NCI-H510A (cell line): ENCODE measurements at regions not wholly inside any gene's neighbourhood (a gene's known extent, or its start where the extent isn't known, plus 50 kb on each side); places are given as distances from the start of the nearest gene placed in this dataset.

ENCODE experiments used
- DNase-seq: peaks from one replicate; lab custom pipeline; 2025; lab: John Stamatoyannopoulos, UW

DNA sequence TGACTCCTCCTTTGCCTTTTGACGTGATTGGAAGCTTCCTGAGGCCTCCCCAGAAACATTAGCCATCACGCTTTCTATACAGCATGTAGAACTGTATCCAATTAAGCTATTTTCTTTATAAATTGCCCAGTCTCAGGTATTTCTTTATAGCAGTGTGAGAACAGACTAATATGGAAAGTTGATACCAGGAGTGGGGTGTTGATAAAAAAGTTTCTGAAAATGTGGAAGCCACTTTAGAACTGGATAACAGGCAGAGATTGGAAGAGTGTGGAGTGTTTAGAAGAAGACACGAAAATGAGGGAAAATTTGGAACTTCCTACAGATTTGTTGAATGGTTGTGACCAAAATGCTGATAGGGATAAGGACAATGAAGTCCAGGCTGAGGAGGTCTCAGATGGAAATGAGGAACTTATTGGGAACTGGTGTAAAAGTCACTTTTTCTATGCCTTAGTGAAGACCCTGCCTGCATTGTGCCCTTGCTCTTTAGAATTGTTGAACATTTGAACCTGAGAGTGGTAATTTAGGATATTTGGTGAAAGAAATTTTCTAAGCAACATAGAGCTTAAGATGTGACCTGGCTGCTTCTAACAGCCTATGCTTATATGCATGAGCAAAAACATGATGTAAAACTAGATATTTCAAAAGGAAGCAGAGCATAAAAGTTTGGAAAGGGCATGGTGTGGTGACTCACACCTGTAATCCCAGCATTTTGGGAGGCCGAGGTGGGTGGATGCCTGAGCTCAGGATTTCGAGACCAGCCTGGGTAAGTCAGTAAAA is 969.7 kb downstream of the DSC3 start:
- no peak for DNase-seq

DNA sequence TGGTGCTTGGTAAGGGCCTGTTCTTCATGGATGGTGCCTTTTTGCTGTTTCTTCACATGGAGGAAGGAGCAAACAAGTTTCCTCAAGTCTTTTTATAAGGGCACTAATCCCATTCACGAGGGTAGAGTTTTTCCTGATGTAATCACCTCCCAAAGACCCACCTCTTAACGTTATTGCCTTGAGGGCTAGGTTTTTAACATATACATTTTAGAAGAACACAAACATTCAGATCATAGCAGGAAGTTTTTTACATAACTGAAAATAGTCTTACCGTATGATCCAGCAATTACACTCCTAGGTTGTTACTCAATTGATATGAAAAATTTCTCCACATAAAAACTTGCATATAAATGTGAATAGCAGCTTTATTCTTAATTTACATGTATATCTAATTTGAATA is 976.3 kb downstream of the DSC3 start:
- no peak for DNase-seq

DNA sequence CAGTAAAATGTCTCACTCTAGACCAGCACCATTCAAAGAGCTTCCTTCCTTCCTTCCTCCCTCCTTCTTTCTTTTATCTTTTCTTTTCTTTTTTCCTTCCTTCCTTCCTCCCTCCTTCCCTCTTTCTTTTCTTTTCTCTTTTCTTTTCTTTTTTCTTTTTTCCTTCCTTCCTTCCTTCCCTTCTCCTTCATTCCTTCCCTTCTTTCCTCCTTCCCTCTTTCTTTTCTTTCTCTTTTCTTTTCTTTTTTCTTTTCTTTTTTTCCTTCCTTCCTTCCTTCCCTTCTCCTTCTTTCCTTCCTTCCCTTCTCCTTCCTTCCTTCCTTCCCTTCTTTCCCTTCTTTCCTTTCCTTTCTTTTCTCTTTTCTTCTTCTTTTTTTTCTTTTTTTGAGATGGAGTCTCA is 985.1 kb downstream of the DSC3 start:
- no peak for DNase-seq

DNA sequence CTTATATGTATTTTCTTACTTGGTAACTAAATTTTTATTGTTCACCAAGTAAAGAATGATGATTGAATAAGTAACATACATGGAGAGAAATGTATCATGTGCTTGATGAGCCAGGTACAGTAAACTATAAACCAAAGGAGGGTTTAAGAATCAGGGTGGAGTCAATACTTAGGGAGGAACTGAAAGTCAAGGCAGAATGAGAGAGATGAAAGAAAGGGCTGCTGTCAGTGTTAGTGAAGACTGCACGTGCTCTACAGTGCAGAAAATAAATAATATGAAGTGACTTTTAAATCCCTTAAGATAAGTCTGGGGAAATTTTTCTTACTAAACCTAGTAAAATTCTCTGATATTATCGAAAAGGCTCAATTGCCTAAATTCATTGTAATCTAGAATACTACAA is 986.0 kb downstream of the DSC3 start:
- DNase-seq: no peak

DNA sequence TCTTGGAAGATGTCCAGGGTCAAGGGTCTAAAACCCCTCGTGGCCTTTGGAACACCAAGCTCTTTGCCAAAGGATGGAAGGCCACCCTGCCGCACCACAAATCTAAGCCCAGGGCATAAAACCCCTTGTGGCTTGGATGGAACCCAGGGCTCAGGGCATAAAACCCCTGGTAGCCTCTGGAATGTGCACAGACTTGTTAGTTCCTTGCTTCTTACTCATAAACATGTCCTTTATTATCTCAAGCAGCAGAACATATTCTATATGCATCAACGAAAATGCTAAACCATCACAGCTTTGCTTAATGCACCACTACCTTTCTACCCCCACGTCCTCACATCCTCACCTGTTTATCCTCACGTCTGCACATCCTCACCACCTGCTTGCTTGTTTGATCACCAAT is 998.0 kb downstream of the DSC3 start:
- DNase-seq: no peak

DNA sequence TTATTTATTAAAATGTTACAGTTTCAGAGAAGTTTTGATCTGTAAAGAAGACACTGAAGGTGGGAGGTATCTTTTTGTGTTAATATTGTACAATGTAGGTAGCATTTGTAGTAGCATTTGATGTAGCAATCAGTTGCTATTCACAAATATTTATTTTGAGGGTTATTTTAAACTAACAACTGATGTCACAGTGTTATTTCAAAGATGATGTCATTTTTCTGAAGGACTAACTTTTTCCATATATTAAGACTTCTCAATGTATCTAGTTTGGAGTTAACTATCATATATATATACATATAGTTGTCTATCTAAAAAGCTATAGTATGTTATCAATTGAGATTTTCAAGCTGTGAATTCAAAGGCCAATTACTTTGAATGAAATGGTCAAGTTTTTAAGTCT is 1003.3 kb downstream of the DSC3 start:
- no peak for DNase-seq

DNA sequence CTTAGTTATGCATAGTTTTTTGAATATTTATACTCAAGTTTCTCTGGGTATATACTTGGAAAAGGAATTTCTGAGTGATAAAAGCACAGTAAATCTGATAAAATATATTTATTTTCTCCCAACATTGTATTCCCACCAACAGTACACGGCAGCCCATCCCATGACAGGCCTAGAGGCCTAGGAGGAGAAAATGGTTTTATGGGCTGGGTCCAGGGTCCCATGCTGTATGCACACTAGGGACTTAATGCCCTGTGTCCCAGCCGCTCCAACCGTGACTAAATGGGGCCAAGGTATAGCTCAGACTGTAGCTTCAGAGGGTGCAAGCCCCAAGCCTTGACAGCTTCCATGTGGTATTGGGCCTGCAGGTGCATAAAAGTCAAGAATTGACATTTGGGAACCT is 1007.7 kb downstream of the DSC3 start:
- no peak for DNase-seq

DNA sequence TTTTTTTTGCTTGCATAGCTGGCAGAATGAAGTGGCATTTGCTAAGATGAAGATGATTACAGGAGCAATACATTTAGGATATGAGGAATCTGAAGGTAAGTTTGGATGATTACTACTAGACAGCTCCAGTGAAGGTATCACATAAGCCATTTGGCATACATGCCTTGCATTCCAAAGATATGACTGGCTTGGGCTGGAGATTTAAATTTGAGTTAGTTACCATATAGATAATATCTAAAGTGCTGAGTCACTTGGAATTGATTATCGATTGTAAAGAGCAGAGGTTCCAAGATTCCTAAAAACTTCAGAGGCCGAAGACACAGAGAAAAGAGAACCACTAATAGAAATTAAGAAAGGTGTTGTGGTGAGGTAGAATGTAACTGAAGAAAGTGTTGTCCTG is 1026.4 kb downstream of the DSC3 start:
- DNase-seq: no peak

DNA sequence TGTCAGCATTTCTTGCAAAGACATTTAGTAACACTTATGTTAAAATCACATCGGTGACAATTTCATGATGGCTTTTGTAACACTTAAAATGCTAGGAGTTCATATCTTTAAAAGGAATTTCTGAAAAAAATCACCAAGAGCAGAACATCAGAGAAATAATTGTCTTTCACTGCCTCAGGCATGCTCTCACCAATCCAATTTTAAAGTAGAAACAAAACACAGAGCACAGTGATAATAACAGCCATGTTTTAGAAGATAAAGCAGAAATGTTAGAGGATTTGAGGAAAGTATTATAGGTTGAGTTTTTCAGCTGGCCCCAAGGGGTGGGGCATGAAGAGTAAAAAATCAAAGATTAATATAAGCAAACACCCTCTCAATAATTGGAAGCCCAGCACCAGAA is 1037.6 kb downstream of the DSC3 start:
- no peak for DNase-seq

DNA sequence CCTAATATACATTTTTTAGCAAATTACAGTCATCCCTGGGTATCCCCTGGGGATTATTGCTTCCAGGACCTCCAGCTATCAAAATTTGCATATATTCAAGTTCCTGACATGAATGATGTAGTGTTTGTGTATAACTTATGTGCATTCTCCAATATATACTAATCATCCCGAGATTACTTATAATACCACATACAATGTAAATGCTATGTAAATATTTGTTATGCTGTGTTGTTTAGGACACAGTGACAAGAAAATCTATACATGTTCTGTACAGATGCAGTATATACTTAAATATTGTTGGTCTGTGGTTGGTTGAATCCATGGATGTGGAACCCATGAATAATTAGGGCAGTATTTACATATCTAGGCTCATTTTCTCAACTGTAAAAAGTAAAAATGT is 1060.3 kb downstream of the DSC3 start:
- DNase-seq: no peak

DNA sequence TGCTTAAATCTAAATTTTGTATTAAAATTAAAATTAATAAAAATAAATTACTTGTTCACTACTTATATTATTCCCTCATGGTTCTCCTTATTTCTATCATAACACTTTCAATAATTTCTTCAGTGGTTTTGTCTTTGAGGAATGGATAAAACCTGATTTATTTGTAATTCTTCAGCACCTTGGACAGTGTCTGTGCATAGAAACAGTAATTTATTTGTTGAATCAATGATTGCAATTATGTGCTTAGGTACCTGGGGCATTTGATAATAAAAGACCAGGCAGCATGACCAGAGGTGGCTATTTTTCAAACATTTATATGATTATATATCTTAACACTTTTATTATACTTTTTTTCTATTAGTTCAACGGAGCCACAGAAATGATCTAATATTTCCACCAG is 1062.7 kb downstream of the DSC3 start:
- no peak for DNase-seq

DNA sequence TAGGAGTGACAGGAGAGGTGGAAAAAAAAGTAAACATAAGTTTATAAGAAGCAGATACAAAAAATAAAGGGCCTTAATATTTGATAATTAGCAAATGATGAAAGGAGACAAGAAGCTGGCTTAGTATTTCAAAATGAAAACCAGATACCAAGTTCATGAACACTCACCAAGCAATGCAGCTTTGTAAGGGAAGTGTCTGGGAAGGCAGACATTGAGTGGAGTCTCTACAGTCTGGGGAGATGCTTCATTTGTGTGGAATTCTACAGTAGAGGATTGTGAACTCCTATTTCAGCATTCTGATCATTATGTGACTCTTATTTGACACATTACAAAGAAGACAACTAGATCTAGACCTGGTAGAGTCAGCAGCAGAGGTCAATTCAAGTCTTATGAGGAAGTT is 1072.7 kb downstream of the DSC3 start:
- no peak for DNase-seq

DNA sequence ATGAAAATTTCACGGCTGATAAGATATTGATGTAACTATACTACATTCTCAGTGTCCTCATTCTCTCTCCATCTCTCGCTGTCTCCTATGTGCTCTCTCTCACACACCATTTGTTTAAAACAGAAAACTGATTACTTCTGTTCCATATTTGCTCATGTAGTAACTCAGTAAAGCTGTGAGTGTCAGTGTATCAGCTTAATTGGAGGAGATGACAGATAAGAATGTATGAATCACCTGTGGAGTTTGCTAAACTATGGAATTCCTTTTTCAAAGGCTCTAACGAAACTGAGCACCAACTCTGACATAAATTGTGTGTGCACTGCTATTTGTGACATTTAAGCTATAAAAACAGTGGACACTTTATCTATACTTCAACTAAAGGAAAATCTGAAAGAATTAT is 1080.0 kb downstream of the DSC3 start:
- no peak for DNase-seq

DNA sequence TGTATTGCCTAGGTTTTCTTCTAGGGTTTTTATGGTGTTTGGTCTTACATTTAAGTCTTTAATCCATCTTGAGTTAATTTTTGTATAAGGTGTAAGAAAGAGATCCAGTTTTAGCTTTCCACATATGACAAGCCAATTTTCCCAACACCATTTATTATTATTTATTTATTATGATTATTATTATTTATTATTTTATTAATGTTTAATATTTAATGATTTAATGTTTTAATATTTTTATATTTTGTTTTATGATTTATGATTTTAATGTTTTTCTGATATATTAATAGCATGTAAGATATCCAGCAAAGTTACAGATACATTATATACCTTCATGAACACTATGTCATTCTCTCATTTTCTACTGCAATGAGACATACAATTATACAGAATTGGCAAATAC is 1082.0 kb downstream of the DSC3 start:
- no peak for DNase-seq

DNA sequence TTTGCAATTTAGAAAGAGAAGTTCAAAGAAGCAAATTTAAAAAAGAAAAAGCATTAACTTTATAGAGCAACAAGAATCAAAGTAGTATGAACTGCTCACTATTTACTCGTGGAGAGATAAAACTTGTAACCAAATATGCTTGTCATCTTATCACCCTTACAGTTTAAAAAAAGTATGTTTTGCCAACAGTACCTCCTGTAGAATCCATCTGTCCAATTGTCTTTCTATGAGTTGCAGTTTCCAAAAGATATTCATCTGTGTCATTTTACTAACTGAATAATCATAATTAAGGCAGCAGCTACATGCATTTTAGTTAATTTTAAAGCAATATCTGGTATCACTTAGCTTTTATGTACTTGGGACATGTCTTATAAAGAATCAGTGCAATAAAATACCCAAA is 1112.3 kb downstream of the DSC3 start:
- DNase-seq: no peak

DNA sequence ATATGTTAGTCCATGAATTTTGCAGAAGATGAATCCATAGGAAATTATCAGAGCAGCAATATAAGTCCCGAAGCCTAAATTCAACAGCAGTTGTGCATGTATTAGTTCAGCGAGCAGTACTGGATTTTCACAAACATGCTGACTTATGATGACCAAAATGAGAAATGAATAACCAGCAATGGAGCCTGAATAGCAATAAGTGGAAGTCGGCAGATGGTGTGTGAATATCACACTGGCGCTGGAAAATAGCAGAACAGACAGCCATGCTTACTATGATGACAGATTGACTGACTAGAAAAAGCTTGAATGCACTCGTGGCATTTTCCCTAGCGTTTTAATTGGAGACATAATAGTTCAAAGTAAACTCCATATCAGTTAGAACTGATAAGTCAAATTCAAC is 1114.5 kb downstream of the DSC3 start:
- no peak for DNase-seq

DNA sequence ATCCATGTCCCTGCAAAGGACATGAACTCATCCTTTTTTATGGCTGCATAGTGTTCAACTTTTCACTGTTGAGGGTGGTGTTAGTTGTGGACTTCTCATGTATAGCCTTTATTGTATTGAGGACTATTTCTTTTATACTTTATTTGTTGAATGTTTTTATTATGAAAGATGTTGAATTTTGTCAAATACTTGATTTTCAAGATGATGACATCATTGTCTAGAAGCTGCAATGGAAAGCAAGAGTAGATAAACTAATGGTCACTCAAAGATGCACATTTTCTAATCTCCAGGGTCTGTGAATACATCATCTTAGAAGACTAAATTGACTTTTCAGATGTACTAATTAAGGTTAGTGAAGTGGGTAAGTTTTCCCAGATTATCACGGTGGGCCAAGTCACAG is 1117.0 kb downstream of the DSC3 start:
- no peak for DNase-seq

DNA sequence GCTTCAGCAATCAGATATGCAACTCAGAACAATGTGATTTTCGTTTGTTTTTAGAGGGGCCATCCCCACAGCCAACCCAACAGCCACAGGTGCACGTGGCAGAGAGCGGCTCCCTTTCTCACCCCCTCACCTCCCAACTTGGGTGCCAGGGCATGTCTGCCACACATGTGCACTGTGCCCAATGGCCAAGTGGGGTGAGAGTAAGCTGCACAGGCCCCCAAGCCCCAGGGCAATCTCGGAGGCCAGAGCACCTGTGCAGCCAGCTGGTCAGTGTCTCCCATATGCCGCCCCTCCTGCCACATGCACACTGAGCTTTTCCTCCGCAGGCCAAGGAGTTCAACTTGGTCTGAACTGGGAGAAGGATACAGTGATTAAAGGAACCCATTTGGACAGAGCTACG is 1130.2 kb downstream of the DSC3 start:
- DNase-seq: no peak

DNA sequence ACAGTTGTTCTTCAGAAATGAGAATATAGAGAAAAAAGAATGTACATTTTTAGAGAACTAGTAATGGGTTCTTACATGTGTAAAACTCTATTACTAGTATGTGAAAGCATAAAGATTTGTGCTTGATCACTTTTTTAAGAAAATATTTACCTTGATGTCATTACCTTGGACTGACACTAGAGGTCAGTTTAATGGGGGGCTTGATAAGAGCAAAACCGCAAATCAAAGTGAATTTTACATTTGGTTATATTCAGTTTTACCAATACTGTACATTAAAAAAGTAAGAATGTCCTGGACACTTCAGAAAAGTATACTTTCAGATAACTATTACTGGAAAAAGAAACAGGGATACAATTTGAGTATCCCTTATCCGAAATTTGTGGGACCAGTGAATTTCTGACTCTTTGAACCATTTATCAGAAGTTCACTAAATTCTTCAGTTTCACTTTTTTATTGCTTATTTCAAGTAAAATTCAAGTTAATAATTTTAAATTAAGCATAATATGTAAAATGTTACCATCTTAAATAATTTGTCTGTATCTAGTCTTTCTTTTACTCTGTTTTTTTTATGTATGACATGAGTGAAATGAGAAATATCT is 1149.5 kb downstream of the DSC3 start:
- no peak for DNase-seq

DNA sequence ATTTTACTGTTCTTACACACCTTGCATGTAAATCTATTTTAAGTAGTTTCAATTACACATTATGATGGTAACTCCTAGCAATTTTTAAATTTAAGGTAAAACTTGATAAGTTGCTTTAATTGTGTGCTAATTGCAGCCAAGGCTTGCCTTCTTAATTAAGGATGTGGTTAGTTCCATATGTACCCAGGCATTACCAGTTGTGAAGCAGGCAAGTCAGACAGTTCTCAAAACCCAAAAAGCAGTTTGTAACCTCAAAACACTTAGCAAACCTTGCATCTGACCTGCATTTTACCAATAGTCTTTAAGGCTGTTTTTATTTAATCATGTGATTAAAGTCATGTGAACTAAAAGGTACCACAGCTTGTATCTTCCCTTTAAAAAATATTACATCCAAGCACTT is 1159.4 kb downstream of the DSC3 start:
- no peak for DNase-seq

DNA sequence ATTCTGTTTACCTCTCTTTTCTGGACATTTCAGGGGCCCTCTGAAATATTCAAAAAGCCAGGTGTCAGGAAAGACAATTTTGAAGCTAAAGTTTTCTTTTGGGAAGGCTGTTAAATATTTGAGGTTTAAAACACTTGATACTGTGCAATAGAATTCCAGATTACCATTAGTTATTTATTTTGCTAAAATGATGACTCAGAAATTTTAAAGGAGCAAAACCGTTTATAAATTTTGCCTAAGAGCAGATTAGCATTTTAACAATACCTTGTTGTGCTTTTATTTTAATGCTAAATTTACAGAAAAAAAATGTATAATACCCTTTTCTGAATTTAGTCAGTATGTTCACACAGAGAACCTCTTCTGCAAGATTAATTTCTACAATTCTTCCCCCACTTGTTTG is 1159.9 kb downstream of the DSC3 start:
- DNase-seq: no peak

DNA sequence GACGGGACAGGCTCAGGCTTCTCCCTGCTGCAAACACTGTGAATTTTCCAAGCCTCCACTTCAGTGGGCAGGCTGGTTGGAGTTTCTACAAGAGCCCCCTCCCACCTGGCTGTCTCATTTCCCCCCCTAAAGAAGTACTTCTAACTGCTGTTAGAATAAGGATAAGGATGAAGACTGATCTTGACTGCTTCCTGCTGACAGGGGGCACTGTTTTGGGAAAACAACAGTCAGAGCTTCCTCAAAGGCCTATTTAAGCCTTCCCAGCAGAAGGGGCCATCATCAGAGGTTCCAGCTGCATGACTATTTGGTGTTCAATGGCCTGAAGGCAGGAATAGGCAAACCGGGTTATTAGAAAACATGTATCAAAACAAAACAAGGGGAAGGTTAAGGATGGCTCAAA is 1162.8 kb downstream of the DSC3 start:
- no peak for DNase-seq

DNA sequence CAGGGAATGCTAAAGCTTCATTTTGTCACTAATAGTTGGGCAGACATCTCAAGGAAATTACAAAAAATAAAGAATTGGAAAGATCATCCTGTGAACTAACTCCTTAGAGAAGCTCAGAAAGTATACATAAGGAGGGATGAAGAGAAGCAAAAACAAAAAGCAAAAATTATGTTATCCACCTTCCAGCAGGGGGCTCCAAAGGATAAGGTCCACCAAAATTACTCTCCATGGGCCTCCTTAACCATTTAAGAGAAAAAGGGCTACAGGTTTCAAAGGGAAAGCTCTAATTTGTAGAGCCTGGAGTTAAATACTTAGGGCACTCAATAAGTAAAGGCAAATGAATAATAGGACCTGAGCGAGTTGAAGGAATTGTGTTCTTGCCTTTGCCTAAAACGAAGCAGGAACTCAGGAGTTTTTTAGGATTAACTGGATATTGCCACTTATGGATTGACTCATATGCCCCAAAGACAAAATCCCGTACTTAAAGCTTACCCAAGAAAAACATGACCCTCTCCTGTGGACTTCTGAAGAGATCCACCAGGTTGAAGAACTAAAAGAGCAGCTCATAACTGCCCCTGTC is 1167.9 kb downstream of the DSC3 start:
- DNase-seq: no peak

DNA sequence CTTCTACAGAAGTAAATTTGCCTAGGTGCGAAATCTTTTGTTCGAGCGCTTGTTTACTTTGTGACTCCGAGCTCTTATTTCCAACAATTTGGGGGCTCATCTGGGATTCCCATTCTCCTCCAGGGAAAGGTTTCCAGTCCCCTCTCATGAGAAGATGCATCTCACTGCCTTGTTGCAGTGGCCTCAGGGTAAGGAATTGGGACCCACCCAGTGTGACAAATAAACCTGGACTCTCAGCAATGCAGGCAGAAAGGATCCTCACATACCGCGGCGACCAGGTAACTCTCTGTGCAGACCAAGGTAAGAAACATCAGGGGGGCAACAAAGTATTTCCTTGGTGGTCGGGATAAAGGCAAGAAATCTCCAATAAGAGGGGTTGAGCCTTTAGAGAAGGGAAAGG is 1169.3 kb downstream of the DSC3 start:
- no peak for DNase-seq
